Type B pancreatic cell (in vitro differentiated cells): ENCODE measurements at regions not wholly inside any gene's neighbourhood (a gene's known extent, or its start where the extent isn't known, plus 50 kb on each side); places are given as distances from the start of the nearest gene placed in this dataset.
A peak's percentile ranks its signal among the peaks of the same experiment; 100 is the strongest.

ENCODE experiments used
- DNase-seq: peaks from one replicate; pipeline ENCODE4 v3.0.0; 2021; ENCODE audit warnings: mixed read lengths; ENCODE audit not compliant: unreplicated experiment; ENCODE audit errors: extremely low spot score
- H3K27ac Mint-ChIP-seq: 2 replicates; pipeline ENCODE4 v1.8.0; 2021; ENCODE audit warnings: mild to moderate bottlenecking, mixed read lengths
- H3K27me3 Mint-ChIP-seq: 2 replicates; pipeline ENCODE4 v1.8.0; 2021; ENCODE audit warnings: mixed read lengths
- H3K36me3 Mint-ChIP-seq: 2 replicates; pipeline ENCODE4 v1.8.0; 2021; ENCODE audit warnings: mixed read lengths
- H3K4me1 Mint-ChIP-seq: one replicate; pipeline ENCODE4 v1.8.0; 2021; ENCODE audit warnings: mixed read lengths; ENCODE audit not compliant: unreplicated experiment
- H3K4me3 Mint-ChIP-seq: 2 replicates; pipeline ENCODE4 v1.8.0; 2021; ENCODE audit warnings: mild to moderate bottlenecking, mixed read lengths
- H3K9me3 Mint-ChIP-seq: 2 replicates; pipeline ENCODE4 v1.8.0; 2021; ENCODE audit warnings: mixed read lengths
- CTCF ChIP-seq: fragments of 200-600 bp; sonication (generic); conservative IDR thresholded peaks from 2 replicates; pipeline ENCODE4 v1.5.0; 2021; ENCODE audit warnings: antibody characterized with exemption, mild to moderate bottlenecking

- TF ChIP-seq CTCF = no peak
- peak; percentile 49 for DNase-seq
- H3K27me3 Mint-ChIP-seq = peaks cover 68% of the 10 kb centered on the region
- no peak overlapping the region for H3K27ac Mint-ChIP-seq
- H3K36me3 Mint-ChIP-seq = no peaks in the 10 kb centered on the region
- H3K9me3 Mint-ChIP-seq = no peaks in the 10 kb centered on the region
- H3K4me1 Mint-ChIP-seq = peaks cover 4% of the 10 kb centered on the region
- no peak overlapping the region for H3K4me3 Mint-ChIP-seq
These were observed 72.0 kb upstream of the CCND2 start for GRCh38 chr12:4201333-4202100.

- peak; percentile 32 for DNase-seq
- Mint-ChIP-seq H3K27ac (no peak overlapping the region), H3K4me3 (no peak overlapping the region), H3K27me3 (peaks cover 81% of the 10 kb centered on the region), H3K36me3 (no peaks in the 10 kb centered on the region), H3K4me1 (peaks cover 8% of the 10 kb centered on the region), H3K9me3 (no peaks in the 10 kb centered on the region)
- TF ChIP-seq CTCF = no peak
These were observed 75.4 kb upstream of the CCND2 start for GRCh38 chr12:4197922-4198763.

GRCh38 chr12:4196805-4197420, 76.6 kb upstream of the CCND2 start:
- H3K9me3 Mint-ChIP-seq = no peaks in the 10 kb centered on the region
- H3K4me1 Mint-ChIP-seq = peaks cover 6% of the 10 kb centered on the region
- peaks cover 3% of the 10 kb centered on the region for H3K36me3 Mint-ChIP-seq
- no peak overlapping the region for H3K4me3 Mint-ChIP-seq
- TF ChIP-seq CTCF = no peak
- peaks cover 78% of the 10 kb centered on the region for H3K27me3 Mint-ChIP-seq
- peak; percentile 48 for DNase-seq
- H3K27ac Mint-ChIP-seq = no peak overlapping the region

- Mint-ChIP-seq H3K4me1 (peaks cover 4% of the 10 kb centered on the region), H3K36me3 (peaks cover 3% of the 10 kb centered on the region), H3K9me3 (no peaks in the 10 kb centered on the region), H3K27ac (no peak overlapping the region), H3K4me3 (no peak overlapping the region), H3K27me3 (peaks cover 62% of the 10 kb centered on the region)
- no peak for TF ChIP-seq CTCF
- peak; percentile 54 for DNase-seq
These were observed 78.9 kb upstream of the CCND2 start for GRCh38 chr12:4194668-4195067.

GRCh38 chr12:4193821-4194220, 79.7 kb upstream of the CCND2 start:
- Mint-ChIP-seq H3K36me3 (peaks cover 3% of the 10 kb centered on the region), H3K27ac (no peak overlapping the region), H3K4me3 (peak overlapping the region; percentile 27), H3K9me3 (no peaks in the 10 kb centered on the region), H3K4me1 (peaks cover 4% of the 10 kb centered on the region), H3K27me3 (peaks cover 58% of the 10 kb centered on the region)
- peak; percentile 20 for DNase-seq
- no peak for TF ChIP-seq CTCF
